HT1080 (cell line): ENCODE measurements at regions not wholly inside any gene's neighbourhood (a gene's known extent, or its start where the extent isn't known, plus 50 kb on each side); places are given as distances from the start of the nearest gene placed in this dataset. TPM values are rescaled to one million over a fixed set of nuclear protein-coding genes. Genes with fewer than 3 reads are reported as not detected.

Source experiments
- DNase-seq: peaks from one replicate; pipeline ENCODE4 v3.0.0-alpha.2; 2015; ENCODE audit warnings: low read depth
- small RNA-seq: library from RNA; depleted of rRNA; stranded (forward); fragments of <200 nt; gene quantifications from one replicate; pipeline ENCODE3, GENCODE V24; 2014

DNA sequence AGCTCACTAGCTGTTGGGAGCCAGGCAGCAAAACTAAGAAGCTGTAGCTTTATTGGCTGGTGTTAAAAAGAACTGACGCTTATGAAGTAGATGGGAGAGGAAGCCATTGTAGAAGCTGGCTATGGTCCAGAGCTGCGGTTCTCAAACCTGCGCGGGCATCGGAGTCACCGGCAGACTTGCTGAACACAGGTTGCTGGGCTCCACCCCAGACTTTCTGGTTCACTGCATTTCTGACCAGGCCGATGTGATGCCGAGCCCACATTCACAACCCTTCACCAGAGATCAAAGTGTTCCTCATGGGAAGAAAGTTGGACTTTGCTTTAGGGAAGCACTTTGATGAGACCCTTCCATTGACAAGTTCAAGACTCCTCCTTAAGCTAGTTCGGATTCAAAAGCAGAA is 231.6 kb downstream of the QKI start:
- peak; percentile 12 for DNase-seq

DNA sequence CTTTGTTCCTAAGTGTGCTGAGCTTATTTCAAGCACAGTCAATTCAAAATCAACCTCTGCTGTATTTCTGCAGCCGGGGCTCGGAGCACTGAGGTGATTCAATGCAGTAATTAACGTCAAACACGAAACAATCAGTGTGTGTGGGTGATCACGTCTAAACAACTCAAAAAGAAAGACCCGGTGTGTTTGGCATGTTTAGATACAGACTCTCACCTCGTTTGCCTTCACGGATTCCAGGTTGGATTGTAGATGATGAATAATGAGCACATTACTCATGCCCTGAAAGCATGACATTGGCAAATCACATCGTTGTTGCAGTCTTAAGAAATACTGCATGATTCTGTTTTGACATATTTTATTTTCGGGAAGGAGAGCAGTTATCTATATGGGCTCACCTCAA is 231.0 kb downstream of the QKI start:
- no peak for DNase-seq

DNA sequence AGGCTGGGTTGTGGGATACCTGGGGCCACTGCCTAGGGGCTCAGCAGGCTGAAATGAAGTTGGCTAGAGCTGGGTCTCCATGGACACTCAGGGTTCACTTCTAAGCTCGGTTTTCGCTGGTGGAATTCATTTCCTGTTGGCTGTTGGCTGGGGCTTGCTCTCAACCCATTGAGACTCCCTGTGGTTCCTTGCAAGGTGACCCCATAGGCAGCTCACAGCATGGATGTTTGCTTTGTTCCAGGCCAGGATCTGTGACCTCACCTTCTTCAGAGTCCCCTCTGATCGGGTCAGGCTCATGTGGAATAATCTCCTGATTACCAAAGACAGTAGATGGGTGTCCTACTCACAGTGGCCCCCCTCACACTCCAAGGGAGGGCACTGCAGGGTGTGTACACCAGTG is 229.3 kb downstream of the QKI start:
- DNase-seq = no peak

DNA sequence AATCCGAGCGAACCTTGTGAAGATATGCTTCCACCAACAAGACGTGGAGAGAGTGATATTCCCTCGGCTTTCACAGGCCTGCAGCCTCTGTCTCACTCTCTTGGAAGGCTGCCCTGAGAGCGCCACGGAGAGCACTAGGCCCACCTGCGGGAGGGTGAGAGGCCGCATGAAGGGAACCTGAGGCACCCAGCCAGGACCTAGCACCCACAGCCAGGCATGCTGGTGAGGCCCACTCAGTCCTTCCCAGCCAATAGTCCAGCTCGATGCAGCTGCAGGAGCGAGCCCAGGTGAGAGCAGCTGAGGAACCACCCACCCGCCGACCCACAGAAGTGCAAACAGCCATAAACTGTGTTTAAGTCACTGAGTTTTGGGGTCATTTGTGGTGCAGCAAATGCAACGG is 227.2 kb downstream of the QKI start:
- no peak for DNase-seq

DNA sequence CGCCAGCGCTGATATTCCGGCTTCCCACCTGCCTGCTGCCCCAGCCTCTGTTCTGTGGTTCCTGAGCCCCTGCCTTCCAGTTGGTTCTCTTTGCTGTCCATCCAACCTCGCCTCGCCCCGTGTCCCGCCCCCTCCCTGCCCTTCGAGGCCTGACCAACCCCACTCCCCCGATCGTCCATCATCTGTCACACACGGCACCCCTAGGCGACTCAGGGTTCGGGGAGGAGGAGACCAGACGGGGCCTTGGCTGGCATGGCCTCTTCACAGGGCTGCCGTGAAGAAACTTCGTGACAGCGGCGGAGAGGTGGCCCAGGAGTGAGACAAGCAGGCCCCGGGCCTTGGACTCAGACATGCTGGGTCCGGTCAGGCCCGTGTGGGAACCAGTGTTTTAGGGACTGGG is 226.1 kb downstream of the QKI start:
- DNase-seq = no peak

DNA sequence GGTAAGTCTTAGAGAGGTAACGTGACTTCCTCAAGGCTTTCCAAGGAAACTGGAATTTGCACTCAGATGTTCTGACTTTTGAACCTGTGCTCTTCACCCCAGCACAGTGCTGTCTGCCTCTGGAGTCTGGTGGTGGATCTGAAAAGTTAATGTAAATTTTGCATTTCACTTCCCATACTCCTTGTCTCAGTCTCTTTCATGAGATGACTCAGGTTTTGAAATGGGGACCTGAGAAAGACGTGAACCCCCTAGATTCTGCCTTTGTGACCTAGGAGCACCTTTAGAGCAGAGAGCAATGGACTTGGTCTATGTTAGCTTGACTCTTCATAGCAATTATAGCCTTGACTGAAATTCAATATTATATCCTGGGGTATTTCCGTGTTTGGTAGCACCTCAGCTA is 223.0 kb downstream of the QKI start:
- no peak for DNase-seq

DNA sequence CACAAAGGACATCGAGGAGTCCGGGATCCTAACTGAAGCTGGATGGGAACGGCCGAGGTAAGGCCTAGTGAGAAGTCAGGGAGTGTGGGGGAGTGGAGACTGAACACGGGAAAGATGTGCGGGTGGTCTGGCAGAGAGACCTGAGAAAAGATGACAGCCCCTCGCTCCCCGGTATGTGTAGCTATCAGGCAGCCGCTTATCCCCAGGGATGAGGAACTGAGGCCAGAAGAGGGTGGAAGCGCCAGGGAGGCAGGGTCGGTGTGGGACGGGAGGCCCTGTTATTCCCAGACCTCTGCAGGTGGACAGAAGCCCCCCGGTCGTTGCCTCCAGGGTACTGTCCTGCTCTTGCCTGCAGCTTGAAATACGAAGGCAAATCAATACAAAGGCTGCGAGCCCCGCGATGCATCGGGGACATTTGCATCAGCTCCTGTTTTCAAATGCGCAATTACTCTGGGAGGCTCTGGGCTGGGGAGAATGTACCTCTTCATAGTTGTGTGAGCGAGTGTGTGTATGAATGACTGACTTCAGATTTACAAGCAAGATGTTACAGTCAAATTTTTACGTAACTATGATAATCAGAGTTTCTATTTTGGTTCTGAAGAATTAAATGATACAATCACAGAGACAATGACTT is 221.3 kb downstream of the QKI start:
- DNase-seq = no peak

DNA sequence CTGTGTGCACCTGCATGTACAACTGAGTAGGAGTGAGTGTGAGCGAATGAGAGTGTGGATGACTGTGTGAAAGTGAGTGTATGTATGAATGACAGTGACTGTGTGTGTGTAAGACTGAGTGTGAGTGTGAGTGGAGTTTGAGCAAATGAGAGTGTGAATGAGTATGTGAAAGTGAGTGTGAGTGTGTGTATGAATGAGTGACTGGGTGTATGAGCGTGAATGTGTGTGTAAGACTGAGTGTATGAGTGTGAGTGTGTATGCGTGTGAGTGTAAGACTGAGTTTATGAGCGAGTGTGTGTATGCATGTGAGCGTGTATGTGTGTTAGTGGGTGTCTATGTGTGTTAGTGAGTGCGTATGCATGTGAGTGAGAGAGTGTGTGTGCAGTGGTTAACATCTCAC is 220.8 kb downstream of the QKI start:
- no peak for DNase-seq

DNA sequence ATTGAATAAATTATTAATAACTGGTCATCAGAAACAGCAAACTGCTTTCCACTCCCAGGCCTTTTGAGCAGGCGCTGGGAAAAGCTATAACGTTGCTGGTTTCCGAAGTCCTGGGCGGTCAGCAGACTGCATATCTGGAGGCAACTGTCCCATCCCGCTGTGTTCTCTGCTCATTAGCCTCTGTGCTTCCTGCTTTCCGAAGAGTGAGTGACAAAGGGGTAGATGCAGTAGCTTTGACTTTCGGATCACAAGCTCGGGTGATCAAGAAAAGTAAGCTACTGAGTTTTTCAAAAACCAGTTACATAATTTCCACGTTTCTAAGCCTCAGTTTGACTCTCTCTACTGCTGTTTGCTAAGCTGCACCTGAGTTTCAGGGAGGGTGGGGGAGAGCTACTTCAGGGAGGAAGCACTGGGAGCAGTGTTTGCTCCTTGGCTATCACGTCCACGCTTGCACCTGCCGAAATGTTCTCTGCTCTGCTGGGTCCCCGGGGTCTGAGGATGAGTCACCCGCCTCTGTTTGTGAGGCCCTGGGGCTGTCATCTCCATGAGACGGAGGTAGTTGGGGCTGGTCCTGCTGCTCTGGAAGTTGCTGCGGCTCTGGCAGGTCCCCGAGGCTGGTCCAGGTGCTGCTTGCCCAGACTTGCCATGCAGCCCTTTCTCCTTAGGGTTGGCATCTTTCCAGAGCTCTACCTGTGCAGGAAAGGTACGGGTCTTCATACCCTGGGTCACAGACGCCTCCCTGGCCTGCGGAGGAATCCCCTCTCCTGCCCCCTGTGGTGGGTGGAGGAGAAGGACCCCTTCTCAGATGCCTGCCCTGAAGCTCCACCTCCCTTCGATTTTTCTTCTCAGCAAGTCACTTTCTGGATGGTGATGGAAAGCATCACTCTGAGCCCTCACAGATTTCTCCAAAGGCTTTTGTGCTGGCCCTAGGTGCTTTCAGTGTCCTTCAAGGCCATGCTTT is 220.0 kb downstream of the QKI start:
- no peak for DNase-seq

DNA sequence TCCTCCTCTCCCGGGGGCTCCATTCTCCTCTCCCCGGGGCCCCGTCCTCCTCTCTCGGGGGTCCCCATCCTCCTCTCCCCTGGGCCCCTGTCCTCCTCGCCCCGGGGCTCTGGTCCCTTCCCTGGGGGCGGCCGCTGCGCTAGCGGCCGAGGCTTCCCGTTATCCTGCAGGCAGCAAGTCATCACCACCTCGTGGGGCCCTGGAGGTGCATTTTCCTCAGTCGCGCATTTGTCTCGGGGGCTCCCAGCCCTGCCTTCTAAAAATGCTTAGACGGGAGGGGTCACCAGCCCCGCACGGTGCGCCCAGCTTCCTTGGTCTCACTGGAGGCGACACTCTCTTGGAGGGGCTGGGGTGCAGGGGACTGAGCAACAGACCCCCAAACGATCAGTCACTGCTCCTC is 216.5 kb downstream of the QKI start:
- DNase-seq = no peak

DNA sequence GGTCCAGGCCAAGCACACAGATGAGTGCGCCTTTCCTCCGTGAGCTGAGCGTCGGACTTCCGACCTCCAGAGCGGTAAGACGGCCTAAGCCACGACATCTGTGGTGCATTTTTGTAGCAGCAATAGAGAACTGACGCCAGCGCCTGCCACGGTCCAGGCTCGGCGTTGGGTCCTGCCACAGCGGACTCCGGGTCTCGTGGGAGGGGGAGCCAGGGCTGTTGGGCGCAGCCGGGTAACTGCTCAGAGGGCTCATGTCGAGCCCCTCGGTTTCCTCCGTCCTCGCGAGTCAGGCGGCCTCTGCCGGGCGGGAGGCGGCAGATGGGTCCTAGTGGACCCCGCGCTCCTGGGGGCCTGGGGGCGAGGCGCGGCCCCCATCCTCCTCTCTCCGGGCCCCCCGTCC is 216.1 kb downstream of the QKI start:
- DNase-seq = no peak

DNA sequence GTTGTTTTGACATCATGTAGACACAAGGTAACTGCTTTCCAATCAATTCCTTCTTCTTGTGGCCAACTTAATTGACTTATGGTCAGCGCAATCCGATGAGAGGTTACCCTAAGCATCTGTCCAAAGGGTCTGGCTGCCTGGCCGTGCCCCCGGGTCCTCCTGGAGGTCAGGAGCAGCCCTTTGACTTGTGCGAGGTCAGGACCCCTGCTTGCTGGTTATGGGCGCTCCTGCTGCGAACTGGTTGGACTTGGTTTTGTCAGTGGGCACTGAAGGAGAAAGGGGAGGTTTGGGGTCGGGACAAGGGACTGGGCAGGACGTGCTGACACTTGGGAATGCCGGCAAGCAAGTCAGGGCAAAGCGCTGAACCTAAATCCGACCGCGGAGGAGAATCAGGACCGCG is 215.6 kb downstream of the QKI start:
- DNase-seq = no peak

Small RNA genes in the stretch of these regions (small RNA-seq; reads per million reads assigned to genes)
- gene RN7SL366P = not detected
